Breast epithelium (tissue), 4 donors: ENCODE measurements at regions not wholly inside any gene's neighbourhood (a gene's known extent, or its start where the extent isn't known, plus 50 kb on each side); places are given as distances from the start of the nearest gene placed in this dataset.
A peak's percentile ranks its signal among the peaks of the same experiment; 100 is the strongest.
"Not testable (repeated sequence)": the region's sequence is repeated elsewhere in the genome, so short reads cannot be mapped to it uniquely, and the experiment has no call there.

Experiments
- DNase-seq, 2 donors: peaks; one replicate each; pipeline ENCODE4 v3.0.0-alpha.2; 2019; ENCODE audit warnings: low spot score in 2 of 2
- H3K27ac ChIP-seq, 2 donors: fragments of 200-600 bp; sonication (generic) in 1 of 2; one replicate each; pipeline ENCODE4 v1.5.1; 2016 to 2019; ENCODE audit warnings: mild to moderate bottlenecking in 1 of 2
- H3K27me3 ChIP-seq, 2 donors: fragments of 200-600 bp; sonication (generic) in 1 of 2; one replicate each; pipeline versions ENCODE4 v1.5.1 to v1.6.0; 2017 to 2019; ENCODE audit warnings: control low read depth in 1 of 2, mild to moderate bottlenecking in 1 of 2
- H3K36me3 ChIP-seq: fragments of 200-600 bp; one replicate; pipeline ENCODE4 v1.5.1; 2019
- H3K4me1 ChIP-seq, 2 donors: fragments of 200-600 bp; sonication (generic); one replicate each; pipeline ENCODE4 v1.5.1; 2016 to 2019; ENCODE audit warnings: control low read depth in 1 of 2
- H3K4me3 ChIP-seq, 3 donors: fragments of 200-600 bp; sonication (generic); 1 replicate in 2 of 3; 2 replicates in 1 of 3; pipeline ENCODE4 v1.5.1; 2016 to 2019; ENCODE audit warnings: mild to moderate bottlenecking in 3 of 3, moderate library complexity in 2 of 3
- H3K9me3 ChIP-seq, 2 donors: fragments of 200-600 bp; sonication (generic) in 1 of 2; one replicate each; pipeline ENCODE4 v1.5.1; 2016 to 2019; ENCODE audit warnings: control low read depth in 1 of 2
- POLR2A ChIP-seq: fragments of 450-650 bp; IDR thresholded peaks from one replicate; pipeline ENCODE4 v1.6.1; 2016; ENCODE audit warnings: antibody characterized with exemption, mild to moderate bottlenecking, moderate library complexity
- POLR2AphosphoS5 ChIP-seq, 3 donors: sonication (generic); formaldehyde crosslinking; IDR thresholded peaks; one replicate each; pipeline ENCODE4 v1.6.1; 2017; ENCODE audit warnings: antibody characterized with exemption in 3 of 3
- intact Hi-C: fragments of 100-400 bp; cut with DNase I; formaldehyde crosslinking; loops from one replicate; pipeline ENCODE4 v1.15.1; 2023; ENCODE audit warnings: low total_unique reads
- TF ChIP-seq, protein P1 (sequence below), 3 donors: fragments of 450-650 bp; IDR thresholded peaks; one replicate each; pipeline ENCODE4 v1.5.1; 2016 to 2017; ENCODE audit warnings: antibody characterized with exemption in 3 of 3, mild to moderate bottlenecking in 3 of 3, moderate library complexity in 3 of 3

GRCh38 chr6:76885861-76886301 is 577.4 kb downstream of the HTR1B start:
- Histone ChIP-seq H3K9me3 (no peaks in the 10 kb centered on the region), H3K4me3 (no peak overlapping the region), H3K4me1 (no peaks in the 10 kb centered on the region), H3K36me3 (no peaks in the 10 kb centered on the region), H3K27ac (no peak overlapping the region), H3K27me3 (no peaks in the 10 kb centered on the region)
- intact Hi-C loops = no loop called here
- TF ChIP-seq POLR2AphosphoS5 (IDR thresholded peaks at IDR 0.05) (no peak), POLR2A (no peak)
- TF ChIP-seq, protein P1, sequence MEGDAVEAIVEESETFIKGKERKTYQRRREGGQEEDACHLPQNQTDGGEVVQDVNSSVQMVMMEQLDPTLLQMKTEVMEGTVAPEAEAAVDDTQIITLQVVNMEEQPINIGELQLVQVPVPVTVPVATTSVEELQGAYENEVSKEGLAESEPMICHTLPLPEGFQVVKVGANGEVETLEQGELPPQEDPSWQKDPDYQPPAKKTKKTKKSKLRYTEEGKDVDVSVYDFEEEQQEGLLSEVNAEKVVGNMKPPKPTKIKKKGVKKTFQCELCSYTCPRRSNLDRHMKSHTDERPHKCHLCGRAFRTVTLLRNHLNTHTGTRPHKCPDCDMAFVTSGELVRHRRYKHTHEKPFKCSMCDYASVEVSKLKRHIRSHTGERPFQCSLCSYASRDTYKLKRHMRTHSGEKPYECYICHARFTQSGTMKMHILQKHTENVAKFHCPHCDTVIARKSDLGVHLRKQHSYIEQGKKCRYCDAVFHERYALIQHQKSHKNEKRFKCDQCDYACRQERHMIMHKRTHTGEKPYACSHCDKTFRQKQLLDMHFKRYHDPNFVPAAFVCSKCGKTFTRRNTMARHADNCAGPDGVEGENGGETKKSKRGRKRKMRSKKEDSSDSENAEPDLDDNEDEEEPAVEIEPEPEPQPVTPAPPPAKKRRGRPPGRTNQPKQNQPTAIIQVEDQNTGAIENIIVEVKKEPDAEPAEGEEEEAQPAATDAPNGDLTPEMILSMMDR (IDR thresholded peaks at IDR 0.05) = no peak
- DNase-seq = no peak

GRCh38 chr6:76881414-76881813 is 581.9 kb downstream of the HTR1B start:
- no peak overlapping the region for H3K27ac ChIP-seq
- TF ChIP-seq POLR2A (no peak), POLR2AphosphoS5 (IDR thresholded peaks at IDR 0.05) (no peak)
- TF ChIP-seq, protein P1 (IDR thresholded peaks at IDR 0.05) = no peak
- no peaks in the 10 kb centered on the region for H3K4me1 ChIP-seq
- H3K4me3 ChIP-seq = no peak overlapping the region
- no peaks in the 10 kb centered on the region for H3K27me3 ChIP-seq
- H3K9me3 ChIP-seq = no peaks in the 10 kb centered on the region
- no peak for DNase-seq
- no peaks in the 10 kb centered on the region for H3K36me3 ChIP-seq
- intact Hi-C loops = no loop called here

DNA sequence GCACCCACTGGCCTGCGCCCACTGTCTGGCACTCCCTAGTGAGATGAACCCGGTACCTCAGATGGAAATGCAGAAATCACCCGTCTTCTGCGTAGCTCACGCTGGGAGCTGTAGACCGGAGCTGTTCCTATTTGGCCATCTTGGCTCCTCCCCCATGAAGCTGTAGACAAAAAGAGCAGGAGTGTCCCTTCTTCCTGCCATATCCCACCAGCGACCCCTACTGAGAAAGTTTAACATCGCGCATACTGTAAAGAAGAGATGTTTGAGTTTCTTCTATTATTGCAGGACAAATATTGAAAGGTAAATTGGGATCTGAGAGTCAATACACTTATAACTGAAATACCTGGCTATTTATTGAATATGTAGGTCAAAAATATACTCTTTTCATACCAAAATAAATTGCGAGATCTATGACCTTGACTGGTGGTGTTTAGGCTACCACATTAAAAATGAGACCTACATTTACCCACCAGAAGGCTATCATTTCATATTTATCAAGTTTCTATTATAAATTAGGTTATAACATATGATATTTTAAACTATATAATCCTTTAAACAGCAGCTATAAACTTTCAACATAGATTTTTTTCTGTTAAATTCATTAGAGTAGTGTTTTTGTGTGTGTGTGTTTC is 586.3 kb downstream of the HTR1B start:
- TF ChIP-seq, protein P1 (IDR thresholded peaks at IDR 0.05) = peak in 2 of 3 donors; percentile 31 to 55
- no peak for TF ChIP-seq POLR2A
- intact Hi-C loops = no loop called here
- no peak for DNase-seq
- H3K27me3 ChIP-seq = no peaks in the 10 kb centered on the region
- H3K4me1 ChIP-seq = no peaks in the 10 kb centered on the region
- no peaks in the 10 kb centered on the region for H3K36me3 ChIP-seq
- H3K4me3 ChIP-seq = peak overlapping the region in 1 of 3 donors; percentile 36
- H3K27ac ChIP-seq = no peak overlapping the region
- no peaks in the 10 kb centered on the region for H3K9me3 ChIP-seq

DNA sequence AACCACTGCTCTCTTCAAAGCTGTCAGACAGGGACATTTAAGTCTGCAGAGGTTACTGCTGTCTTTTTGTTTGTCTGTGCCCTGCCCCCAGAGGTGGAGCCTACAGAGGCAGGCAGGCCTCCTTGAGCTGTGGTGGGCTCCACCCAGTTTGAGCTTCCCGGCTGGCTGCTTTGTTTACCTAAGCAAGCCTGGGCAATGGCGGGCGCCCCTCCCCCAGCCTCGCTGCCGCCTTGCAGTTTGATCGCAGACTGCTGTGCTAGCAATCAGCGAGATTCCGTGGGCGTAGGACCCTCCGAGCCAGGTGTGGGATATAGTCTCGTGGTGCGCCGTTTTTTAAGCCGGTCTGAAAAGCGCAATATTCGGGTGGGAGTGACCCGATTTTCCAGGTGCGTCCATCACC is 586.9 kb downstream of the HTR1B start:
- H3K36me3 ChIP-seq, H3K4me1 ChIP-seq, H3K27me3 ChIP-seq, H3K9me3 ChIP-seq, H3K27ac ChIP-seq, intact Hi-C loops, DNase-seq: not testable (repeated sequence)
- H3K4me3 ChIP-seq = peak overlapping the region in 2 of 3 donors; percentile 12 to 36

DNA sequence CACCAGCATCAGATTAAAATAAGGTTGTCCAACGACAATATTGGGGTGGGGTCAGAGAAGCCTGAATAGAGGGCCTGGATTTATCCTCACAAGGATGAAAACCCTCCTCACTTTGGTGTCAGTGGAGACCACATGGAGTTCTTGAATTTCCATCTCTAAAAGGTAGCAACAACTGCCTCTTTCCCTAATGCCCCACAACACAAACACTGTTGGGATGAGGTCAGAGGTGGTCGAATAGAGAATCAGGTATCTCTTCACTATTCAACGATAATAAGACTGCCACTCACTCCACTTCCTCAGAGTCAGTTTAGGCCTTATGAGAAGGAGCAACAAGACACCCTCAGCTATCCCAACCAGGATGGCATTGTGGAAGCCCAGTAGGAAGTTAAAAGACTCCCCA is 596.1 kb downstream of the HTR1B start:
- H3K27ac ChIP-seq = no peak overlapping the region
- intact Hi-C loops = no loop called here
- TF ChIP-seq POLR2AphosphoS5 (IDR thresholded peaks at IDR 0.05) (no peak), POLR2A (no peak)
- TF ChIP-seq, protein P1 (IDR thresholded peaks at IDR 0.05) = no peak

More for the DNA sequence above, 596.1 kb downstream of the HTR1B start:
- no peaks in the 10 kb centered on the region for H3K27me3 ChIP-seq
- no peaks in the 10 kb centered on the region for H3K36me3 ChIP-seq
- H3K4me3 ChIP-seq = no peak overlapping the region
- no peak for DNase-seq
- H3K4me1 ChIP-seq = no peaks in the 10 kb centered on the region
- no peaks in the 10 kb centered on the region for H3K9me3 ChIP-seq
